ENCODE measurements at regions not wholly inside any gene's neighbourhood (a gene's known extent, or its start where the extent isn't known, plus 50 kb on each side); places are given as distances from the start of the nearest gene placed in this dataset.

GRCh38 chr20:24070679-24071078 is 82.1 kb upstream of the GGTLC1 start:
- DNase-seq (ENCODE audit: low read depth in 1 of 2, low spot score in 1 of 2), result no peak

DNA sequence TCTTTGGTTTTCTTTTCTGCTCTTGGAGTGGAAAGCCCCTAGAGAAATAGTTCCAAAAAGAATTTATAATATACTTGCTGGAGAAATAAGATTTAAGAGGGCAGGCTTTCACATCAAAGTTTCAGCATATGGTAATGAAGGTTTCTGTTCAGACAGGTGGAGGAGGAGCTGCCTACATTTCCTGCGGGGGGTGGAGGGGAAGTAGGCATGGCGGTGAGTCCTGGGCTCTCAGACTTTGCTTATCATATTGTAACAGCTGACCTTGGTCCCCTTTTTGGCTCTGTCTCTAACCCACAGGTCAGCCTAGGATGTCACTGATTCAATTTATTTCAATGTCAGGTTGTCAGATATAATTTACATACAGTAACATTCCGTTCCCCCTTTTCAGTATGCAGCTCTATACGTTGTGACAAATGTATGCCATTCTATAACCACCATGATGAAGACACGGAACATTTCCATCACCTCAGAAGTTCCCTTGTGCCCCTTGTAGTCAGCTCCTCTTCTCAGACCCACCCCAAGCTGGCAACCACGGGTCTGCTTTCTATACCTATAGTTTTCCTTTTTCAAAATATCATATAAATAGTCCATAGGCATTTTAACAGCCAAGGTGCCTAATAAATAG is 77.6 kb upstream of the GGTLC1 start:
- no peak for DNase-seq (ENCODE audit: low read depth in 1 of 2, low spot score in 1 of 2)

- no peak for DNase-seq (ENCODE audit: low read depth in 1 of 2, low spot score in 1 of 2)
Observed at GRCh38 chr20:24064915-24065314, 76.3 kb upstream of the GGTLC1 start.

DNA sequence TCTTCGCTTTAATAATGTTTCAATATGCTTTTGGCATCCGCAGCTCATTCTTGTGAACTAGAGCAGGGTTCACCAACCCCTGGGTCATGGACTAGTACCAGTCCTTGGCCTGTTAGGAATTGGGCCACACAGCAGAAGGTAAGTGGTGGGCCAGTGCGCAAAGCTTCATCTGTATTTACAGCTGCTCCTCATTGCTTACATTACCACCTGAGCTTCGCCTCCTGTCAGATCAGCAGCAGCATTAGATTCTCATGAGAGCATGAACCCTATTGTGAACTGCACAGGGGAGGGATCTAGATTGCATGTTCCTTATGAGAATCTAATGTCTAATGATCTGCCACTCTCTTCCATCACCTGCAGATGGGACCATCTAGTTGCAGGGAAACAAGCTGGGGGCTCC is 75.5 kb upstream of the GGTLC1 start:
- DNase-seq (ENCODE audit: low read depth in 1 of 2, low spot score in 1 of 2), result no peak

- DNase-seq (ENCODE audit: low read depth in 1 of 2, low spot score in 1 of 2), result no peak
Observed at GRCh38 chr20:24063100-24063499, 74.5 kb upstream of the GGTLC1 start.

GRCh38 chr20:24060851-24061590 is 72.4 kb upstream of the GGTLC1 start:
- no peak for DNase-seq (ENCODE audit: low read depth in 1 of 2, low spot score in 1 of 2)

GRCh38 chr20:24059174-24059573 is 70.6 kb upstream of the GGTLC1 start:
- DNase-seq (ENCODE audit: low read depth in 1 of 2, low spot score in 1 of 2), result no peak

GRCh38 chr20:24056491-24056890 is 67.9 kb upstream of the GGTLC1 start:
- DNase-seq (ENCODE audit: low read depth in 1 of 2, low spot score in 1 of 2), result no peak

GRCh38 chr20:24052599-24053275 is 64.2 kb upstream of the GGTLC1 start:
- DNase-seq (ENCODE audit: low read depth in 1 of 2, low spot score in 1 of 2), result no peak

DNA sequence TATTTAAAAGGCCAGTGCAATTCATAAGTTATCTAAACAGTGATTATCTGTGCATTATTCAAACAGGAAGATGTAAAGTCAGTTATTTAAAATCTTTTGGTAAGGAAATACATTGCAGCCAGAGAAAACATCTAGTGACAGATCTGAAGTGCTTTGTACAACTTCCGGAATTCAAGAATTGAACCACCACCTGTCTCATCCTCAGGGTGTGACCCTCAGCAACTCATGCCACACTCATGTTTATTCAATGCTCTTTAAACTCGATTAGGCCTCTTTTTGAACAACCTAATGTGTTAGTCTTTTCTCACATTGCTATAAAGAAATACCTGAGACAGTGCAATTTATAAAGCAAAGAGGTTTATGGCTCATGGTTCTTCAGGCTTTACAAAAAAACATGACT is 62.6 kb upstream of the GGTLC1 start:
- no peak for DNase-seq (ENCODE audit: low read depth in 1 of 2, low spot score in 1 of 2)

GRCh38 chr20:24050119-24050518 is 61.5 kb upstream of the GGTLC1 start:
- no peak for DNase-seq (ENCODE audit: low read depth in 1 of 2, low spot score in 1 of 2)

GRCh38 chr20:24049081-24049480 is 60.5 kb upstream of the GGTLC1 start:
- no peak for DNase-seq (ENCODE audit: low read depth in 1 of 2, low spot score in 1 of 2)

DNA sequence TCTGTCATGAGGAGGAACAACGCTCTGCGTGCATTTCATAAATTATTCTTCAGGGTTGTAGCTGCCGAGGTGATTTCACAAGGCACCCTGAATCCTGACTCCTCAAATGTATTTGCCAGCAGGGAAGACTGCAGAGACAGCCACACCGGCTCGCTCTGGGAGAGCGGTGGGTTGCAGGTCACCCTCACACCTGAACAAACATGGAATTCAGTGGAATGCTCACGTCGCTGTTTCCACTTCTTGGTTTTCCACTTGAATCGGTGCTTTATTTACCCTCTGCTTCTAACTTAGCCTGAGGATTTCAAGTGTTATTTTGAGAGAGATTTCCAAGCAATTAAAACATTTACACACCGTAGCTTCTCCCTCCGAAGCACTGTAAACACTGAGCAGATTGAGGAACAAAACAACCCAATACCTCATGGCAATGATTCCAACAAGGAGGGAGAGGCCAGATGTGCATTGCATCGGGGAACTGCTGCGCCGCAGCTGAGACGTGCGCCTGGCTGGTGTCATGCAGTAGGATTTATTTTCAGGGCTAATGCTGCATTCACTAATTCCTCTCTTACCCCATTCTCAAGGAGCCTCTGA is 59.5 kb upstream of the GGTLC1 start:
- no peak for DNase-seq (ENCODE audit: low read depth in 1 of 2, low spot score in 1 of 2)

GRCh38 chr20:24046888-24047287 is 58.3 kb upstream of the GGTLC1 start:
- DNase-seq (ENCODE audit: low read depth in 1 of 2, low spot score in 1 of 2), result no peak

DNA sequence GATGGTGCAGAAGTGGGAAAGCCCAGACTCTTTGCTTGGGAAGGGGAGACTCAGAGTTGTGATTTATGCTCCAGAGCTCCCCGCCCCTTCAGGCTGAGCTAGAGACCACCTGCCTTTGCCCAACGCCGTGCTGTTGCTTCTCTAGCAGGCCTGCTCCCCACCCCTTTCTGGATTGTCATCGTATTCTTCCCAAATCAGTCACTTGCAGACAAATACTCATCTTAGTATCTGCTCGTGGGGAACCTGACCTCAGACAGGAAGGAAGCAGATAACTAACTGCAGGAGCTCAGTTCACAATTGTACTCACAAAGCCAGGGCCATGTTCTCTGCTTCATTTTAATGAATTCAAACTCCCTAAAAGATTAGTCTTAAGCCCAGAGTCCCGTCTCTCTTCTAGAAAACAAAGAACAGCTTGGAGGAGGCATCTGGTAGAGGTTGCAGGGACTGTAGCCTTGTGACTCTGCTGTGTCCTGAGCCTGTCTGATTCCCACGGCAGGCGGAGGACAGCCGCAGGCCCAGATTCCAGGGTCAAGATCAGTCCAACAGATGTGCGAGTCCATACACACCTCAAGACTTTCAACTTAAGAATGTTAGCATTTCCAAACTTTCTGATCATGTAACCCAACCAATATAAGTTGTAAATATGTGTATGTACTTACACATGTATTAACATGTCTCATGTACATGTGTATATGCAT is 57.2 kb upstream of the GGTLC1 start:
- no peak for DNase-seq (ENCODE audit: low read depth in 1 of 2, low spot score in 1 of 2)

GRCh38 chr20:24043294-24043693 is 54.7 kb upstream of the GGTLC1 start:
- no peak for DNase-seq (ENCODE audit: low read depth in 1 of 2, low spot score in 1 of 2)

- DNase-seq (ENCODE audit: low read depth in 1 of 2, low spot score in 1 of 2), result no peak
Observed at GRCh38 chr20:24042646-24043045, 54.1 kb upstream of the GGTLC1 start.

DNA sequence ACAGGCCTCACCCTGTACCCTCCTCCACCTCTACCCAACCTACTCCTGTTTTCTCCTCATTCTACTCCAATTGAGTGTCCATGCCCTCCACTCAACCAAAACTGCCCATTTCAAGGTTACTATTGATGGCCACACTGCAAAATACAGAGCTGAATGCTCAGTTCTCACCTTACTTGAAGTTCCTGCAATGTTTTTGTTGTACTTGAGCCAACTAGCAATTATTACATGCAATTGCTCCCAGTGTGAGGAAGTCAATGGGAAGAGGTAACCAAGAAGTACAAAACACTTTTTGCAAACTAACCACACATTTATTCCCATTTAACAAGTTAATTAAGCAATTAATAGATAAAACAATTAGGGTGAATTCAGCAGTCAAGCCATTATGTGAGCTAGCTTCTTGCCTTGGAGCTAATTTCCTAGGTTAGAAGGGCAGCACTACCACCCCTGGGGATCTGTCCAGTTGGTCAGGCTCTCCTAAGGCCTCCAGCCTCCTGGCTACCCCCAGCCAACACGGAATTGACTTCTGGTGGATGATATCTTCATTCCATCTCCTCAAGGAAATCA is 52.4 kb upstream of the GGTLC1 start:
- no peak for DNase-seq (ENCODE audit: low read depth in 1 of 2, low spot score in 1 of 2)

GRCh38 chr20:24039196-24039595 is 50.6 kb upstream of the GGTLC1 start:
- DNase-seq (ENCODE audit: low read depth in 1 of 2, low spot score in 1 of 2), result no peak

Measured in stimulated activated CD4-positive, alpha-beta T cell treated with anti-CD3 and anti-CD28 coated beads, Interleukin-15, amount 100 ng/mL, for 1 hour (primary cell).